Umbilical cord (tissue), 1 donor: ENCODE measurements at regions not wholly inside any gene's neighbourhood (a gene's known extent, or its start where the extent isn't known, plus 50 kb on each side); places are given as distances from the start of the nearest gene placed in this dataset.
"Not testable (repeated sequence)": the region's sequence is repeated elsewhere in the genome, so short reads cannot be mapped to it uniquely, and the experiment has no call there.

Experiments
- DNase-seq: peaks from one replicate; pipeline ENCODE4 v3.0.0-alpha.2; 2015; ENCODE audit warnings: low spot score

DNA sequence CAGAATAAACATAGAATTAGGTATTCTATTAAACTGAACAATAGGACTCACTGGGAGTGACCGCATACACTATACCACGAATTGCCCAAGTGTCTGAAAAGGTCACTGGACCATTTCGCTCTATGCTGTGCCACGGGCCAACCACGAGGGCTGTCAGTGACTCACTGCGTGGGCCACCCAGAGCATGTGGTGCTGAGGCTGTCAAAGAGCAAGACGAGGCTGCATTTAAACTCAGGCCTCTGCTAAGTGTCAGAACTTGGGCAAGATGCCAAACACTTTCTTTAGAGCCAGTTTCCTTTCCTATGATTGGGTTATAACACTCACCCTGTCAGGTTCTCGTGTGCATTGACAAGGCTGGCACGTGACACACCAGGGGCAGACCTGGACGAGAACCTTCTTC lies 97.5 kb downstream of the SH3YL1 start:
- DNase-seq = peak; percentile 20

DNA sequence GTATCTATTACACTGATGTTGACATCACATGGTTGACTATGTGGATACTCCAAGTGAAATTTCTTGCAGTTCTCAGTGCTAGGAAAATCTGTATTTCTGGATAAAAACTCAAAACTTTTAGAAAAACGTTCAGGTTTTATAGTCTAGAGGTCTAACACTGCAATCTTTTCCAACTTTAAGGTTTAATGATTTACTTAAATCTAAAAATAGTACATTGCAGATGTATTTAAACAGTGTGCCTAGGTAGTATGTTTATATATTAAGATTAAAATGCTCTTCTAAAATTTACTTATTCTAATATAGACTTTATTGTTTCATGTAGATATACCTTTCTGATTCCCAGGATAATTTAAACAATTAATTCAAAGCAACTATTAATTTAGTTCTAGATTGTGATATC lies 98.3 kb downstream of the SH3YL1 start:
- no peak for DNase-seq

DNA sequence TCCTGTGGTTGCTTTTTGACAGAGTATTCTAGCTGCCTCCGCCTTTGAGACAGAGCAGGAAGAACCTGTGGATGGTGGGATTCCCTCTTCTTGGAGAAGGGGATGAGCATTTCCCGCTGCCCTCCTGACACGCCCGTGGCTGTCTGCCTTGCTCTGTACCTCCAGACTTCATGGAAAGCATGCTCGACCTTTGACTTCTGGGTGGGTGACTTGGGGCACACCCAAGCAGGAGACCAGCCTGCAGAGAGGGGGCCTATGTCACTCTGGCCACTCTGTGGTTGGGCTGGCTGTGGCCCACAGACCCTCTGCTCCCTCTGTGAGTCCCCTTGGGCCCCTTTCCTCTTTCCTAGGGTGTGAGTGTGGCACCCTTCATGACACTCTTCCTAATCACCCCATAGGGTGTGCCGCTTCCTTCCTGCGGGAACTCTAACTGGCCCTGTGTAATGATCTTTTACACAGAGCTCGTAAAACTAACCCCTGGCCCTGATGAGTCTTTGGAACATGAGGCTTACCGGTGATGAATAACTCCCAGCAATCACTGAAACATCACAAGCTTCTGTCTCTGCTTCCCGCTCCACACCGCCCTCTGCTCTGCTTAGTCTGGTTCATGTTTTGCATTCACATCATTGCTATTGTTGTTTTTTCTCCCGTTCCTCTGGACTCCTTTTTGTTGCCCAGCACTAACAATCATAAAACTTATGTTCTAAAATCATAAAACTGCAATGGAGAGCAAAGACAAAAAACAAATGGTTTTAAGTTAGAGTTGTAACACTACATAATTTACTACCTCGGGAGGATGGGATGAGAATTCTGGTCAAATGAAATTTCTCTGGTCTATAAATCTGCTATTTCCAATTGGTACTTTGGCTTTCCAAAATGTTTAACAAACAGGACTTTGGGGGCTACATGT lies 101.1 kb downstream of the SH3YL1 start:
- peak; percentile 18 for DNase-seq

DNA sequence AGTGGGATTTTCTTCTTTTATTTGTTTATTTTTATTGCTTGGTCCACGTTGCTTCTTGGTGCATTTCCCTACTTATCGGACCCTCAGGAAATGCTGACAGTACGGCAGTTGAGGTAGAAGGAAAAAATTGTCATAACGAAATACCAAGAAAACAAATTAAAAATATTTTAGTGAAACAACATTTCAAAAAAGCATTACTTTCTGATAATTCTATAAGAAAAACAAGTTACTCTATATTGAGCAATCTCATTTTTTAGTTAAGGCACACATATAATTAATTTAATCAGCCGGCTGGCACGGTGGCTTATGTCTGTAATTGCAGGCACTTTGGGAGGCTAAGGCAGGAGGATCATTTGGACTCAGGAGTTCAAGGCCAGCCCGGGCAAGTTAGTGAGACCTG lies 102.1 kb downstream of the SH3YL1 start:
- no peak for DNase-seq

DNA sequence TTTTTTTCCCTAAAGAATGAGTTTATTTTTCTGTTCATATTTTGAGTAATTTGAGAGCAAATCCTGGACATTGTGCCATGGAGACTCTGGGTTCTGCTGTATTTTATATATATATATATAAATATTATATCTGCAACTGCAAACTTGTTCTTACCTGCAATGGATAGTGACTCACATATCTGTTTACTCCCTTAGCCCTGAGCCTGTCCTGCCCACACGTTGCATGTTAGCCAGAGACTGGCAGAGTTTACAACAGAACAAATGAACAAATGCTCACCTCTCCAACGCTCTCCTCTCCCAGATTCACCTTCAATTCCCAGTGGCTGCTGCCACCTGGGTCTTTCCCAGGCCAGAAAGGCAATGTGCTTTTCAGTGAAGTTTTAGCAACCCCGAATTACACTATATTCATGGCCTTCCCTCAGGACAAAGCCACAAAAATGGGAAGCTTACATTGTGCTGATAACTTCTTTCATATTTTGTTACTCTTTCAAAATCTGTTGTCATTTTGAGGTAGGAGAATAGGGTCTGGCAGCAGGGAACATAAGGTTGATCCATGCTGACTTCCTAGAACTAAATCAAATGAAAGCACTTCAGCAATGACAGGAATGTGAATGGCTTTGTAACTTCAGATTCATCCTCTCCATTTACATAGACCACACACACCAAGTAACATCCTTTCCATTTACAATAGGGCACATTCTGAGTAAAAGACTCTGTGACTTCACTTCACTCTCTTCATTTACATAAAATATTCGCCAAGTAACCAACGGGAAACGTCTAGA lies 105.4 kb upstream of the FAM110C start:
- no peak for DNase-seq

DNA sequence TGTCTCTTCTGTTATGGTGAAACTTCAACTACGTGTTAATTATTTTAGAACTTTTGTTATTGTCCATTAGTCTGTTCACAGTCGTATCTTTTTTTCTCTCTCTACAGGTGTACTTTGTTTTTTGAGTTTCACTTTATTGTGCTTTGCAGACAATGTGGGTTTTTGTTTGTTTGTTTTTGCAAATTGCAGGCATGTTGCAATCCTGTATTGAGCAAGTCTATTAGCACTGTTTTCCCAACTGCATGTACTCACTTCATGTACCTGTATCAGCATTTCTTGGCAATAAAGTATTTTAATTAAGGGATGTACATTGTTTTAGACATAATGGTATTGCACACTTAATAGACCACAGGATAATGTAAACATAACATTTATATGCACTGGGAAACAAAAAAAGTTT lies 99.1 kb upstream of the FAM110C start:
- no peak for DNase-seq

DNA sequence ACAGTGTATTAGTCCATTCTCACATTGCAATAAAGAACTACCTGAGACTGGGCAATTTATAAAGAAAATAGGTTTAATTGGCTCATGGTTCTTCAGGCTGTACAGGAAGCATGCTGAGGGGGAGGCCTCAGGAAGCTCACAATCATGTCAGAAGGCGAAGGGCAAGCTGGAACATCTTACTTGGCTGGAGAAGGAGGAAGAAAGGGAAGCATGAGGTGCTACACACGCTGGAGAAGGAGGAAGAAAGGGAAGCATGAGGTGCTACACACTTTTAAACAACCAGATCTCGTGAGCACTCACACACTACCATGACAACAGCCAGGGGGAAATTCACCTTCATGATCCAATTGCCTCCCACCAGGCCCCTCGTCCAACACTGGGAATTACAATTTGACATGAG lies 95.3 kb upstream of the FAM110C start:
- no peak for DNase-seq

DNA sequence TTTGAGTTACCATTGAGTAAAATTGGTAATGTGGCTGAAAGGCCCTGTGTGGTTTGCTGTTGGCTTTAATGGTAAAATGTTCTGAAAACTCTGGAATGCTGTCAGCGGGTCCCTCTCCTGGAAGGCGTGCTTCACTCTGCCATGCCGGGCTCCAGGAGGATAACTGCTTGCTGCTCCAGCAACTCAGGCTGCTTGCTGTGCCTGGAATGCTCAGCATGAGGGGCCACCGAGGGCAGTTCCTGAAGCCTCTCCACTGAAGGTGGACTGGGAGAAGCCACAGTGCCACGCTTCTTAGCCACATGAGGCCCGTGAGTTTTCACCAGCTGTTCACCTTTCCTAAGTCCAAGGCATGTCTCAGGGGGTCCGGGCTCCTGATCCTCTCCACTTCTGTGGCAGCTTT lies 90.4 kb upstream of the FAM110C start:
- no peak for DNase-seq

DNA sequence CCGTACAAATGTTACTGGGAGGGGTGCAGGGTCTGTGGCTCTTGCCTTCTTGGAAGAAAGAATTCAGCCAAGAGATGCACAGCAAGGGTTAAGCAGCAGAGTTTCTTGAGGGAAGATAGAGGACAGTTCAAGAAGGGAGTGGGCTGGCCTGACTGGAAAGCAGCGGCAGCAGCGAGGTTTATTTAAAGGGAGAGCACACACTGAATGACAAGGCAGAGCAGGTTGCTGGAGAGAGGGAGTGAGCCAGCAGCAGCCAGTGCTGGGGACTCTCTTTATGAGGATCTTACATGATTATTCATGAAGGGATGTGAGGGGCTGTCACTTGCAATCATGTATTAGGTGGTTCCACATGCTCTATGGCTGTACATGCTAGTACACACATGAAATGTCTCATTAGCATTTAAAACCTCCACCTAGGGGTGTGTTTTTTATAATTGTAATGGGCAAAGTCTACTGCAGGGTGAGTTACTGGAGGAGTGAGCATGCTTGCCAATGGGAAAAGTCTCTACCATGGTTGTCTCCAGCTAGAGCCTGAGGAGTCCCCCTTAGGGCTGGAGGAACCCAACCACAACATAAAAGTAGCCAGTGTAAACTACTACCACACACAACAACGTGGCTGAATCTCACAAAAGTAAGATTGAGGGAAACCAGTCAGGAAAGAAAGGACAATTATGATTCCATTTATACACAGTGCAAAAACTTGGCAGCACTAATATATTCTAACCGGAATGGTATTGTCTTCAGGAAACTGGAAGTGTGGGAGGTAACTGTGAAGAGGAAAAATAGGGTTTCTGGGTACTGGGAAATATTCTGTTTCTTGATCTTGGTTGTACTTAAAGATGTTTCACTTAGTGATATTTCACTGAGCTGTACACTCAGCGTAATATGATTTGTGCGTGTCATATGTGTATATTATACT lies 87.6 kb upstream of the FAM110C start:
- no peak for DNase-seq

DNA sequence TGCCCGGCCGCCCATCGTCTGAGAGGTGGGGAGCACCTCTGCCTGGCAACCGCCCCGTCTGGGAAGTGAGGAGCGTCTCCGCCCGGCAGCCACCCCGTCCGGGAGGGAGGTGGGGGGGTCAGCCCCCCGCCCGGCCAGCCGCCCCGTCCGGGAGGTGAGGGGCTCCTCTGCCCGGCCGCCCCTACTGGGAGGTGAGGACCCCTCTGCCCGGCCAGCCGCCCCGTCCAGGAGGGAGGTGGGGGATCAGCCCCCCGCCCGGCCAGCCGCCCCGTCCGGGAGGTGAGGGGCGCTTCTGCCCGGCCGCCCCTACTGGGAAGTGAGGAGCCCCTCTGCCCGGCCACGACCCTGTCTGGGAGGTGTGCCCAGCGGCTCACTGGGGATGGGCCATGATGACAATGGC lies 80.5 kb upstream of the FAM110C start:
- not testable (repeated sequence) for DNase-seq

DNA sequence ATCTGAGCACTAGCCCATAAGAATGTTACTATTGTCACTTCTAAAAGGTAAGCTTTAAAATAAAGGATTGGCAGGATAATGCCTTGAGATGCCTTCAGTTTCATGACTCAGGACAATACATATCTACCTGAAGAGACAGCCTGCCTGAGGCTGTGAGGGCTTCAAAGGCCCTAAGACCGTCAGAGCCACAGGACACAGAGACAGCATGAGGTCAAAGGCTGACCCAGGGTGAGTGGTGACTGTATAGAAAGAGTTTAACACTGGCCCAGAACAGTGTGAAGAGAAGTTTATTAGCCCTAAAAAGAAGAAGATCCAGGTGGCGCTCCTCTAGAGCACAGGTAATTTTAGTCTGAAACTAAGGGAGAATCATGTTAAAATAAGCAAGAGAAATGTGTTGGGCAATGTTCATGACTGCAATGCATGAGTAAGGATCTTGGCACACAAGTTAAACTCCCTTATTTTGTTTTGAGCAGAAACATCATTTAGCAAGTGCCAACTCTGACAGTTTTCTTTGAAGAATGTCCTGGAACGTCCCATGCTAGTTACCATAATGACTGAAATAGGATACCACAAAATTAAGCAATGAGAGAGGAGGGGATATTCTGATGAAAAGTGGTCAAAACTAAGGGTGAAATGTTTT lies 78.1 kb upstream of the FAM110C start:
- no peak for DNase-seq

DNA sequence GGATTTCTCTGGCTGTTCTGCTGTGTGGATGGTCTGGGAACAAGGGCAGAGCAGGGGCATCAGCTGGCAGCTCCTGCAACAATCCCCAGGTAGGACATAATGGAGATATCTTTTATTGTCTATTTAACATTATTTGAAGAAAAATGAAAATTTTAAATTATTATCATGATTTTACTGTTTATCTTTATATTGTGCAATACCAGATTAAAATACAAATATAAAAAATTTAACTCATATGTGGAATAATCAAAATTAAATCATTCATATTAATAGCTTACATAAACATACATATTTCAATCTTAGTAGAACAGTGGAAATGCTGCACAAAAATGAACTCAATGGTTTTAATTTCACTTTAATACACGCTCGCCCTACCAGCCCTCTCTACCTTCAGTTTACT lies 70.6 kb upstream of the FAM110C start:
- no peak for DNase-seq

DNA sequence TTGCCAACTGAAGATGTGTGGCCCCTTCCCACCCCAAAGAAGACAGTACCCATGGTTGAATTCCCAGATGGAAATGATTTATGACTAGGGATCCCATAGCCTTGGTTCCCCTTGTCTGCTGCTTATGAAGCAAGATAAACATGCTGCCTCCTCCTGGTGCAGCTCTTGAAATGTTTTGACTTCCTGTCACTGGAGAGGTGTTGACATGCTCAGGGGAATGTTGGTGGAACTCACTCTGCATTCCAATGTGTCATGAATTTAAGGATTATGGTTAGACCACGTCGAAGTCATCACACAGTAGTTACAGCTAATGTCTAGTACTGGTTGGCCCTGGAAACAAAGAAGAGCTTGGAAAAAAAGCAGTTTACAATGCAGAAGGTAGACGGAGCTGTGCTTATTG lies 69.0 kb upstream of the FAM110C start:
- DNase-seq = no peak

DNA sequence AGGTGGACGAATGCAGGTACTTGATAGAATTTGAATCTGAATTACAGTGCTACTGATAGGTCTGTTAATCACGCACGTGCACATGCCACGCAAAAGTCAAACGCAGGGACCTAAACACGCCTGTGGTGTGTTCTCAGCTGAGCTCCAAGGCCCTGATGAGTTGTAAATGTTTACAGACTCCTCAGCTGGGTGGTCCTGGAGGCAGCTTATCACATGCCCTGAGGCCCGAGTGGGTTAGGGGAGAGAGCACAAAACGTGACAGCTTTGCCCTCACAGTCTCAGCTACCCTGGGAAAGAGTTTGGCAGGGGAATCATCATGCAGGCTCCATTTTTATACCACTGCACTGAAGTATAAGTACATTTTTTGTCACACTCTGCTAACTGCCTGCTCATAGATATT lies 68.3 kb upstream of the FAM110C start:
- no peak for DNase-seq

DNA sequence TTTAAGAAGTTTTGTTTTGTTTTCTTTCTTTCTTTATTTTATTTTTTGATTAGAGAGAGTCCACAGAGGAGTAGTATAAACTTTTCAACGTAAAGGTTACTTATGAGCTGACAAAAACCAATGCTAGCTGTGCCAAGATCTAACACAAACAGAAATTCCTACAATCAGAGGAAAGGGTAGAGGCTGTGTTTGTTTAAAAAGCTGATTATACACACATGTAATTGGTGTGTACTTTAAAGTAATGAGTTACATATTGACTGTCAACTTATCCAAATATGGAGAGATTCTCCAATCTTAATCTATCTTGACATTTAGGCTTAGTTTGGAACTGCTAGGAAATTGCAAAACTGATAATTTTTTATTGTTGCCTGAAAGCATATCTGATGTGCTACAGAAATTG lies 63.7 kb upstream of the FAM110C start:
- no peak for DNase-seq

DNA sequence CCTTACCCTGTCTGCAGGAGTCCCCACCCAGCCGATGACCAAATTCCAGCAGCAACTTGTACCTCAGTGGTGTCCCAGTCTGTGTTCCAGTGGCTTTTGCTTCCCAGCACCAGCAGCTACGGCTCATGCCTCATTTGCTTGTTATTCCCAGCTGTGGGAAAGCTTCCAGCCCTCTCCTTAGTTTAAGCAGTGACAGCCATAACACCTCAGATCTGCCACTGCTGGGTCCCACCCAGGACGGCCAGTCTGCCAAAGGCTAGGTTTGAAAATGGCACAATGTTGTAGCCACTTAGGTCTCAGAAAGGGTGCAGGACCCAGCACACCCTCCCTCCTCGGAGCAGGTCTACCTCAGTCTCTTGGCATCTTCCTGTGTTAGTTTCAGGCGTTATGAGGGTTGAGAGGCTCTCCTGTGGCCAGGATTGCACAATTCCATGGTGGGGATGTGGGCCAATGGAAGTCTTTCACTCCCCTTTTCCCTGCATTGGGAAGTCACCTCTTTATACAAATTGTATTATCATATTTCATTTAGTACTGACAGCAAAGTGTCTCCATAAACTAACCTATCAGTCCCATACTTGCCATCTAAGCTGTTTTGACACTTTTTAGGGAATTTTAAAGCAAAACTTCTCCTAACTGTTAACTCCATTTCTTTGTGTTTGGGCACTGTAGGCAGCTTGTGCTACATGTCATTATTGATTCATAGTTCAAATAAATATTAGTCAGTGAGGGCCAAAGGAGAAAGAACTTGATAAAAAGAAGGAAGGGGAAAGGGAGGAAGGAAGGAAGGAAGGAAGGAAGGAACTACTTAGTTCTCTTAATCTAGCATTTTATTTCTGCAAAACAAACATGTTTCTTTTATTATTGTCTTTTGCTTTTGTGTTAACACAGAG lies 62.9 kb upstream of the FAM110C start:
- DNase-seq = no peak

DNA sequence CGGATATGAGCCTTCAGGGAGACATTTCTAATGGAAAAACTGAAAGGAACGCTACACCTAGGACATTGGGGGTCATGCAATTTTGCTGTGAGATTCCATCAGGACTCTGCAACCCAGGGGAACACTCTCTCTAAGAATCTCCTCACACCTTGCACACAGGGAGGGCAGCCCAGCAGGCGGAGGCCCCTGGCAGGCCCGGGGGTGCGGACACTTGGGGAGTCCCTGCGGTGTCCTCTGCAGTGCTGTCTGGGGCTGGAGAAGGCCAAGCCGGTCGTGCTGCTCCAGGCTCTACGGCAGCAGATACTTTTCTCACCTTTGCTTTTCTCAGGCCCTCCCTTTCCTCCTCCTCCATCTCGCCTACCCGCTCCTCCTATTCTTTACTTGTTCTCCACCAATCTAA lies 54.7 kb upstream of the FAM110C start:
- DNase-seq = no peak
